ENCODE measurements at regions not wholly inside any gene's neighbourhood (a gene's known extent, or its start where the extent isn't known, plus 50 kb on each side); places are given as distances from the start of the nearest gene placed in this dataset.

DNA sequence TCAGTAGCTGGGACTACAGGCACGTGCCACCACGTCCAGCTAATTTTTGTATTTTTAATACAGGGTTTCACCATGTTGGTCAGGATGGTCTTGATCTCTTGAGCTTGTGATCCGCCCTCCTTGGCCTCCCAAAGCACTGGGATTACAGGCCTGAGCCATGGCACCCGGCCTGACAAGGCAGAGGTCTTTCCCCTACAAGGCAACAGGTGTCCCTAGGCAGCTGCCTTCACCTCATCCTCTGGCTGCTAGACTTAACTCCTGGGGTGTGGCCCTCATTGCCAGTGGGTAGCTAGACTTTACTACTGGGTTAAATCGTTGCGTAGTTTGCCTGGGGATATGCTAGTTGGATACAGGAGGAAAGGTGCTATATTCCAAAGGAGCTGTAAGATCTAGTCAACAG lies 81.4 kb downstream of the CHRD start:
- TF ChIP-seq, protein P1, sequence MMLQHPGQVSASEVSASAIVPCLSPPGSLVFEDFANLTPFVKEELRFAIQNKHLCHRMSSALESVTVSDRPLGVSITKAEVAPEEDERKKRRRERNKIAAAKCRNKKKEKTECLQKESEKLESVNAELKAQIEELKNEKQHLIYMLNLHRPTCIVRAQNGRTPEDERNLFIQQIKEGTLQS (IDR thresholded peaks at IDR 0.05), result no peak
- TF ChIP-seq, protein P2, sequence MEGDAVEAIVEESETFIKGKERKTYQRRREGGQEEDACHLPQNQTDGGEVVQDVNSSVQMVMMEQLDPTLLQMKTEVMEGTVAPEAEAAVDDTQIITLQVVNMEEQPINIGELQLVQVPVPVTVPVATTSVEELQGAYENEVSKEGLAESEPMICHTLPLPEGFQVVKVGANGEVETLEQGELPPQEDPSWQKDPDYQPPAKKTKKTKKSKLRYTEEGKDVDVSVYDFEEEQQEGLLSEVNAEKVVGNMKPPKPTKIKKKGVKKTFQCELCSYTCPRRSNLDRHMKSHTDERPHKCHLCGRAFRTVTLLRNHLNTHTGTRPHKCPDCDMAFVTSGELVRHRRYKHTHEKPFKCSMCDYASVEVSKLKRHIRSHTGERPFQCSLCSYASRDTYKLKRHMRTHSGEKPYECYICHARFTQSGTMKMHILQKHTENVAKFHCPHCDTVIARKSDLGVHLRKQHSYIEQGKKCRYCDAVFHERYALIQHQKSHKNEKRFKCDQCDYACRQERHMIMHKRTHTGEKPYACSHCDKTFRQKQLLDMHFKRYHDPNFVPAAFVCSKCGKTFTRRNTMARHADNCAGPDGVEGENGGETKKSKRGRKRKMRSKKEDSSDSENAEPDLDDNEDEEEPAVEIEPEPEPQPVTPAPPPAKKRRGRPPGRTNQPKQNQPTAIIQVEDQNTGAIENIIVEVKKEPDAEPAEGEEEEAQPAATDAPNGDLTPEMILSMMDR (IDR thresholded peaks at IDR 0.05 in 2 of 3, conservative IDR thresholded peaks at IDR 0.05 in 1 of 3; ENCODE audit: borderline replicate concordance in 1 of 3, insufficient read depth in 1 of 3, low read depth in 2 of 3, low read length in 2 of 3), result no peak
- TF ChIP-seq JUND (IDR thresholded peaks at IDR 0.05), result no peak
